ENCODE measurements at regions not wholly inside any gene's neighbourhood (a gene's known extent, or its start where the extent isn't known, plus 50 kb on each side); places are given as distances from the start of the nearest gene placed in this dataset.
"Not testable (repeated sequence)": the region's sequence is repeated elsewhere in the genome, so short reads cannot be mapped to it uniquely, and the experiment has no call there.

GRCh38 chr12:9543341-9543740, 64.4 kb downstream of the KLRB1 start:
- DNase-seq, result not testable (repeated sequence)

- not testable (repeated sequence) for DNase-seq
Measured at GRCh38 chr12:9542827-9543226, 64.9 kb downstream of the KLRB1 start.

GRCh38 chr12:9515925-9516324, 91.8 kb downstream of the KLRB1 start:
- DNase-seq, result not testable (repeated sequence)

GRCh38 chr12:9512695-9513094, 95.0 kb downstream of the KLRB1 start:
- not testable (repeated sequence) for DNase-seq

GRCh38 chr12:9510392-9511011, 97.2 kb downstream of the KLRB1 start:
- DNase-seq, result not testable (repeated sequence)

GRCh38 chr12:9509464-9510161, 98.1 kb downstream of the KLRB1 start:
- no peak for DNase-seq

GRCh38 chr12:9506746-9507145, 101.0 kb downstream of the KLRB1 start:
- no peak for DNase-seq

GRCh38 chr12:9503384-9503783, 104.3 kb downstream of the KLRB1 start:
- DNase-seq, result not testable (repeated sequence)

GRCh38 chr12:9502845-9503244, 104.9 kb downstream of the KLRB1 start:
- not testable (repeated sequence) for DNase-seq

GRCh38 chr12:9493325-9493724, 114.4 kb downstream of the KLRB1 start:
- not testable (repeated sequence) for DNase-seq

- not testable (repeated sequence) for DNase-seq
Measured at GRCh38 chr12:9481289-9481688, 126.4 kb downstream of the KLRB1 start.

GRCh38 chr12:9474197-9474596, 133.5 kb downstream of the KLRB1 start:
- not testable (repeated sequence) for DNase-seq

- DNase-seq, result not testable (repeated sequence)
Measured at GRCh38 chr12:9473638-9474037, 134.1 kb downstream of the KLRB1 start.

- not testable (repeated sequence) for DNase-seq
Measured at GRCh38 chr12:9471501-9471900, 136.2 kb downstream of the KLRB1 start.

- not testable (repeated sequence) for DNase-seq
Measured at GRCh38 chr12:9470367-9470766, 137.3 kb downstream of the KLRB1 start.

- DNase-seq, result not testable (repeated sequence)
Measured at GRCh38 chr12:9469956-9470355, 137.8 kb downstream of the KLRB1 start.

GRCh38 chr12:9469463-9469862, 138.3 kb downstream of the KLRB1 start:
- not testable (repeated sequence) for DNase-seq

GRCh38 chr12:9468998-9469397, 138.7 kb downstream of the KLRB1 start:
- not testable (repeated sequence) for DNase-seq

- DNase-seq, result not testable (repeated sequence)
Measured at GRCh38 chr12:9468144-9468543, 139.6 kb downstream of the KLRB1 start.

GRCh38 chr12:9464408-9464807, 143.3 kb downstream of the KLRB1 start:
- no peak for DNase-seq

GRCh38 chr12:9455516-9455915, 152.2 kb downstream of the KLRB1 start:
- not testable (repeated sequence) for DNase-seq

- DNase-seq, result not testable (repeated sequence)
Measured at GRCh38 chr12:9454021-9454420, 153.7 kb downstream of the KLRB1 start.

- not testable (repeated sequence) for DNase-seq
Measured at GRCh38 chr12:9450127-9450567, 157.6 kb downstream of the KLRB1 start.

GRCh38 chr12:9449657-9450126, 158.0 kb downstream of the KLRB1 start:
- not testable (repeated sequence) for DNase-seq
